ENCODE measurements at regions not wholly inside any gene's neighbourhood (a gene's known extent, or its start where the extent isn't known, plus 50 kb on each side); places are given as distances from the start of the nearest gene placed in this dataset.

DNA sequence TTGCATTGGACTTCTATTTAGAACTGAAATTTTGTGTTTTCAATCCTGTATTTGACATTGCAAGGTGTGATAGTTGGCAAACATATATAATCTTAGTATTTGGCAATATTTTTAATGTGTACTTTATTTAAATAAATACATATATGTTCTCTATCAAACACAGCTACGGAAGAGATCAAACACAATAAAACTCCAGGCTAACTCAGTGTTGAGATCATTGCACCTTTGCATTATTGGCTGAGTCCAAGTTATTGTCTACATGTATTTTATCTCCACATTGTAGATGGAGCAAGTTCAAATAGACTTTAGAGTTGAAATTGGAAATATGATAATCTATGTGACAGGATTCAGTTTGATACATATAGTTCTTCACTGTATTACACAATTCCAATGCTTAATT, 176.7 kb downstream of the ST6GAL2 start:
- Histone ChIP-seq H3K4me1 (ENCODE audit: insufficient read depth, poor library complexity, severe bottlenecking) (no peaks in the 10 kb centered on the region), H3K27me3 (ENCODE audit: insufficient read depth, poor library complexity, severe bottlenecking) (no peaks in the 10 kb centered on the region), H3K9me3 (ENCODE audit: severe bottlenecking) (no peaks in the 10 kb centered on the region), H3K27ac (ENCODE audit: poor library complexity, severe bottlenecking) (no peak overlapping the region), H3K36me3 (ENCODE audit: low read depth) (no peaks in the 10 kb centered on the region), H3K4me3 (ENCODE audit: severe bottlenecking) (no peak overlapping the region)
- ATAC-seq (ENCODE audit: low read depth), result no peak
- TF ChIP-seq, protein P1, sequence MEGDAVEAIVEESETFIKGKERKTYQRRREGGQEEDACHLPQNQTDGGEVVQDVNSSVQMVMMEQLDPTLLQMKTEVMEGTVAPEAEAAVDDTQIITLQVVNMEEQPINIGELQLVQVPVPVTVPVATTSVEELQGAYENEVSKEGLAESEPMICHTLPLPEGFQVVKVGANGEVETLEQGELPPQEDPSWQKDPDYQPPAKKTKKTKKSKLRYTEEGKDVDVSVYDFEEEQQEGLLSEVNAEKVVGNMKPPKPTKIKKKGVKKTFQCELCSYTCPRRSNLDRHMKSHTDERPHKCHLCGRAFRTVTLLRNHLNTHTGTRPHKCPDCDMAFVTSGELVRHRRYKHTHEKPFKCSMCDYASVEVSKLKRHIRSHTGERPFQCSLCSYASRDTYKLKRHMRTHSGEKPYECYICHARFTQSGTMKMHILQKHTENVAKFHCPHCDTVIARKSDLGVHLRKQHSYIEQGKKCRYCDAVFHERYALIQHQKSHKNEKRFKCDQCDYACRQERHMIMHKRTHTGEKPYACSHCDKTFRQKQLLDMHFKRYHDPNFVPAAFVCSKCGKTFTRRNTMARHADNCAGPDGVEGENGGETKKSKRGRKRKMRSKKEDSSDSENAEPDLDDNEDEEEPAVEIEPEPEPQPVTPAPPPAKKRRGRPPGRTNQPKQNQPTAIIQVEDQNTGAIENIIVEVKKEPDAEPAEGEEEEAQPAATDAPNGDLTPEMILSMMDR (IDR thresholded peaks at IDR 0.05; ENCODE audit: poor library complexity, severe bottlenecking), result no peak
- no peak for DNase-seq (ENCODE audit: low spot score)

- TF ChIP-seq, protein P1 (IDR thresholded peaks at IDR 0.05; ENCODE audit: poor library complexity, severe bottlenecking), result no peak
- H3K9me3 ChIP-seq (ENCODE audit: severe bottlenecking), result no peaks in the 10 kb centered on the region
- no peaks in the 10 kb centered on the region for H3K27me3 ChIP-seq (ENCODE audit: insufficient read depth, poor library complexity, severe bottlenecking)
- H3K4me3 ChIP-seq (ENCODE audit: severe bottlenecking), result no peak overlapping the region
- no peaks in the 10 kb centered on the region for H3K4me1 ChIP-seq (ENCODE audit: insufficient read depth, poor library complexity, severe bottlenecking)
- ATAC-seq (ENCODE audit: low read depth), result no peak
- no peak for DNase-seq (ENCODE audit: low spot score)
- no peaks in the 10 kb centered on the region for H3K36me3 ChIP-seq (ENCODE audit: low read depth)
- H3K27ac ChIP-seq (ENCODE audit: poor library complexity, severe bottlenecking), result no peak overlapping the region
These were observed 166.7 kb downstream of the ST6GAL2 start for GRCh38 chr2:106719222-106719621.

DNA sequence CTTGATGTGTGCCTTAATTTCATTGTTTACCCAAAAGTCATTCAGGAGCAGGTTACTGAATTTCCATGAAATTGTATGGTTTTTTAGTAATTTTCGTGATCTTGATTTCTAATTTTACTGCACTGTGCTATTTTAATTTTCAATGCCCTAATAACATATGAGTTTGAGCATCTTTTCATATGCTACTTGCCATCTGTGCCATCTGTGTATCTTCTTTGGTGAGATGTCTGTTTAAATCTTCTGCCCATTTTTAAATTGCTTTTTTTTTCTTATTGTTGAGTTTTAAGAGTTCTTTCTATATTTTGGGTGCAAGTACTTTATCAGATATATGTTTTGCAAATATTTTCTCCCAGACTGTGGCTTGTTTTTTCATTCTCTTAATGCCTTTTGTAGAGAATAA, 165.9 kb downstream of the ST6GAL2 start:
- TF ChIP-seq, protein P1 (IDR thresholded peaks at IDR 0.05; ENCODE audit: poor library complexity, severe bottlenecking), result no peak
- Histone ChIP-seq H3K36me3 (ENCODE audit: low read depth) (no peaks in the 10 kb centered on the region), H3K4me1 (ENCODE audit: insufficient read depth, poor library complexity, severe bottlenecking) (no peaks in the 10 kb centered on the region), H3K27ac (ENCODE audit: poor library complexity, severe bottlenecking) (no peak overlapping the region), H3K4me3 (ENCODE audit: severe bottlenecking) (no peak overlapping the region), H3K9me3 (ENCODE audit: severe bottlenecking) (no peaks in the 10 kb centered on the region), H3K27me3 (ENCODE audit: insufficient read depth, poor library complexity, severe bottlenecking) (no peaks in the 10 kb centered on the region)
- DNase-seq (ENCODE audit: low spot score) (no peak), ATAC-seq (ENCODE audit: low read depth) (no peak)

DNA sequence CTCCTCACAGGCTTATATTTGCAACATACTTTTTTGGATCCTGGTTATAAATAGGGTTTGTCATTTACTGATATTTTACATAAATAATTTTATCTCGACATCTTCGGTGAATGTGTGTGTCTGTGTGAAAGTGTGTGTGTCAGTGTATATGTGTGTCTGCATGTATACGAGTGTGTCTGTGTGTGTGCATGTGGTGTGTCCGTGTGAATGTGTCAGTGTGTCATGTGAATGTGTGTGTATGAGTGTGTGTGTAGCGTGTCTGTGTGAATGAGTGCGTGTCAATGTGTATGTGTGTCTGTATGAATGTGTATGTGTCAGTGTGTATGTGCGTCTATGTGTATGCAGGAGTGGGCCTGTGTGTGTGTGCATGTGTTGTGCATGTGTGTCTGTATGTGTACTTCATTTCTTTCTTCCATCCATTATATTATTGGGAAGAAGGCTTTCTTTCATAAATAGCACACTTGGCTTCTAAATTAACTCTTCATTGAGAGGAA, 161.6 kb downstream of the ST6GAL2 start:
- Histone ChIP-seq H3K27ac (ENCODE audit: poor library complexity, severe bottlenecking) (no peak overlapping the region), H3K36me3 (ENCODE audit: low read depth) (no peaks in the 10 kb centered on the region)

DNA sequence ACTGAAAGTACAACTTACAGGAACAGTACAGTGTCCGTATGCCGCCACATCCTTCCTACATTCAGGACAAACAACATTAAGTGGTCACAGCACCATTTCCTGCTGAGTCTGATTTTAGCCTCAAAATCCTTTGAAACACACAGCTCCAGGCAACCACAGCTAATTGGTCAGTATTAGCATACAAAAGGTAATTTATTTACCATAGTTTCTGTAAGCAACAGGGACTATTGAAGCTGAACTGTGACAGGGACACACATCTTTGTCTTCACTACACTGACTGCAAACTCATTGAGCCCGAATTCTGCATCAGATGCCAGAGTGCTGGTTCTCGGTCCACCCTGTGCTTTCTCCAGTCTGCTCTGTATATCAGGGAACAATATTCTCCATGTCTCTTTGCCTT, 151.8 kb downstream of the ST6GAL2 start:
- Histone ChIP-seq H3K36me3 (ENCODE audit: low read depth) (no peaks in the 10 kb centered on the region), H3K27me3 (ENCODE audit: insufficient read depth, poor library complexity, severe bottlenecking) (peaks cover 4% of the 10 kb centered on the region), H3K27ac (ENCODE audit: poor library complexity, severe bottlenecking) (no peak overlapping the region), H3K4me3 (ENCODE audit: severe bottlenecking) (no peak overlapping the region), H3K4me1 (ENCODE audit: insufficient read depth, poor library complexity, severe bottlenecking) (no peaks in the 10 kb centered on the region), H3K9me3 (ENCODE audit: severe bottlenecking) (no peaks in the 10 kb centered on the region)
- TF ChIP-seq, protein P1 (IDR thresholded peaks at IDR 0.05; ENCODE audit: poor library complexity, severe bottlenecking), result no peak
- DNase-seq (ENCODE audit: low spot score) (no peak), ATAC-seq (ENCODE audit: low read depth) (no peak)

More for the DNA sequence above, 161.6 kb downstream of the ST6GAL2 start:
- H3K4me1 ChIP-seq (ENCODE audit: insufficient read depth, poor library complexity, severe bottlenecking), result no peaks in the 10 kb centered on the region
- ATAC-seq (ENCODE audit: low read depth) (no peak), DNase-seq (ENCODE audit: low spot score) (no peak)
- H3K4me3 ChIP-seq (ENCODE audit: severe bottlenecking), result no peak overlapping the region
- no peaks in the 10 kb centered on the region for H3K9me3 ChIP-seq (ENCODE audit: severe bottlenecking)
- TF ChIP-seq, protein P1 (IDR thresholded peaks at IDR 0.05; ENCODE audit: poor library complexity, severe bottlenecking), result no peak
- H3K27me3 ChIP-seq (ENCODE audit: insufficient read depth, poor library complexity, severe bottlenecking), result no peaks in the 10 kb centered on the region

Measured in RWPE2 (cell line).